Small intestine (tissue), 7 donors: ENCODE measurements at regions not wholly inside any gene's neighbourhood (a gene's known extent, or its start where the extent isn't known, plus 50 kb on each side); places are given as distances from the start of the nearest gene placed in this dataset.
A peak's percentile ranks its signal among the peaks of the same experiment; 100 is the strongest.

Experiments used
- DNase-seq, 2 donors: peaks; one replicate each; pipeline versions ENCODE4 v3.0.0 to v3.0.0-alpha.2; 2013
- FAIRE-seq: peaks from 2 replicates; lab custom pipeline; 2012; peaks lifted over from hg19 to GRCh38; lab: Jason Lieb, UNC
- H3K27ac ChIP-seq, 3 donors: one replicate each; pipeline ENCODE4 v1.5.1; 2013; ENCODE audit warnings: low read length in 2 of 3, mild to moderate bottlenecking in 2 of 3, control low read depth in 1 of 3, inconsistent platforms in 1 of 3, low read depth in 1 of 3, moderate library complexity in 1 of 3
- H3K27me3 ChIP-seq, 3 donors: one replicate each; pipeline ENCODE4 v1.6.1; 2013; ENCODE audit warnings: low read length in 3 of 3, inconsistent platforms in 1 of 3; ENCODE audit not compliant: control insufficient read depth in 3 of 3, insufficient read depth in 3 of 3
- H3K36me3 ChIP-seq, 3 donors: one replicate each; pipeline ENCODE4 v1.6.1; 2013; ENCODE audit warnings: low read length in 3 of 3, inconsistent platforms in 1 of 3, low read depth in 1 of 3, mild to moderate bottlenecking in 1 of 3, moderate library complexity in 1 of 3; ENCODE audit not compliant: control insufficient read depth in 3 of 3, insufficient read depth in 2 of 3
- H3K4me1 ChIP-seq, 3 donors: one replicate each; pipeline ENCODE4 v1.6.1; 2013; ENCODE audit warnings: low read length in 2 of 3, inconsistent platforms in 1 of 3, low read depth in 1 of 3, mild to moderate bottlenecking in 1 of 3, moderate library complexity in 1 of 3; ENCODE audit not compliant: control insufficient read depth in 3 of 3, insufficient read depth in 2 of 3
- H3K4me3 ChIP-seq, 3 donors: one replicate each; pipeline ENCODE4 v1.5.1; 2013; ENCODE audit warnings: low read length in 3 of 3, control low read depth in 1 of 3, inconsistent platforms in 1 of 3, low read depth in 1 of 3, mild to moderate bottlenecking in 1 of 3, moderate library complexity in 1 of 3
- H3K9me3 ChIP-seq, 2 donors: one replicate each; pipeline ENCODE4 v1.6.1; 2013; ENCODE audit warnings: low read depth in 1 of 2, low read length in 1 of 2; ENCODE audit not compliant: control insufficient read depth in 2 of 2, insufficient read depth in 1 of 2
- WGBS, 3 donors: extraction: QIAGEN DNeasy Blood & Tissue Kit; methylation state at CpG; one replicate each; pipeline ENCODE4 v1.1.7; 2013; 5-methylcytosine and 5-hydroxymethylcytosine counted together
- donor health status: healthy with polysubstance abuse.
- donor health status: control.
- donor health status: control.
- donor health status: Bipolar disorder and iron deficiency.
- donor health status: healthy.

DNA sequence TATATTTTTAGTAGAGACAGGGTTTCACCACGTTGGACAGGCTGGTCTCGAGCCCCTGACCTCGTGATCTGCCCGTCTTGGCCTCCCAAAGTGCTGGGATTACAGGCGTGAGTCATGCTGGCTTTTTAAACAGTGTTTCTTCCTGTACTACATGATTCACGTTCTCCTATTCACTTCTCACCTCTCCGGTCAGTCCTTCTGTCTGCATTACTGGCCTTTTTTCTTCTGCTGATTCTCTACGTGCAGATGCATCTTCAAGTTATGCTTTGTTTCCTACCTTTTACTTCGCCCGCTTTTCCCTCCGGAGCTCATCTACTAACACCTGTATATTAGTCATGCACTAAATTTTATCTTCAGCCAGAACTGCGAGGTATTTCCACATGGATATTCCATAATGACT lies 296.2 kb upstream of the FLRT2 start:
- WGBS, 3 donors = 70 to 81% (median 73%) methylated on average over 12 of the region's 12 CpGs
- Histone ChIP-seq H3K27me3 (no peaks in the 10 kb centered on the region), H3K9me3 (no peaks in the 10 kb centered on the region), H3K36me3 (no peaks in the 10 kb centered on the region), H3K4me3 (no peak overlapping the region), H3K4me1 (no peaks in the 10 kb centered on the region), H3K27ac (no peak overlapping the region)
- no peak for DNase-seq
- no peak for FAIRE-seq

DNA sequence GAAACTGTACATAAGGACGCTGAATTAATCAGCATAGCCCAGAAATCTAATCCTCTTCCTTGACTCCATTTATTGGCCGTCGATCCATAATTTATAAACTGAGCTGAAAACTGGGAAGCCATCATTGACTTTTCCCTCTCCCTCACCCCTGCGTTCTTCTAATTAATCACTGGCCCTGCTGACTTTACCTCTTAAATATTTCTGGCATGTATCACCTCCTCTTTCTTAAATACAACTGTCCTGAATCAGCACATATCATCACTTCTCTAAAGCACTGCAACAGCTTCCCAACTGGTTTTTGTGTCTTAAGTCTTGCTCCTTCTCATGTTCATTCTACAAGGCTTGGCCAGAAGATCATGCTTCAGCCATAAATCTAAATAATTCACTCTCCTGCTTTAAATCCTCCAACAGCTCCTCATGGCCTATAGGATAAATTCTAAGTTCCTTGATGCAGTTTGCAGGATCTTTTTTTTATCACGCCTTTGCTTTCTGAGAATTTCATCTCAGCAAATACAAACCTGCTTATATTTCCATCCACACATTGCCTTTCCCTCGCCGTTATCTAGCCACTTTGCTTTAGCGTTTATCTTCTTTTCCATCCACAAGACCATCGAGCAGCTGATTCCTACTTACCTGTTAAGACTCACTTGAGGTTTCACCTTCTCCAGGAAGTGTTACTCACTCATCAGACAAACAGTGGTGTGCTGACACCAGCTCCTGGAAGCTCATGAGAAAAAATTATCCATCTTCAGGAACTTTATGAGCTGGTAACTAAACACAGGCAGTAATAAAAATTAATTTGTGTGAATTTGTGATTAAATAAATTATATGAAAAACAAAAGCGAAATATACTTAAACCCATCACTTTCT lies 295.6 kb upstream of the FLRT2 start:
- Histone ChIP-seq H3K4me3 (no peak overlapping the region), H3K4me1 (no peaks in the 10 kb centered on the region), H3K27me3 (no peaks in the 10 kb centered on the region), H3K9me3 (no peaks in the 10 kb centered on the region), H3K36me3 (no peaks in the 10 kb centered on the region), H3K27ac (no peak overlapping the region)
- WGBS, 3 donors = 83 to 88% (median 84%) methylated on average over 10 of the region's 10 CpGs
- DNase-seq = no peak
- FAIRE-seq = no peak

DNA sequence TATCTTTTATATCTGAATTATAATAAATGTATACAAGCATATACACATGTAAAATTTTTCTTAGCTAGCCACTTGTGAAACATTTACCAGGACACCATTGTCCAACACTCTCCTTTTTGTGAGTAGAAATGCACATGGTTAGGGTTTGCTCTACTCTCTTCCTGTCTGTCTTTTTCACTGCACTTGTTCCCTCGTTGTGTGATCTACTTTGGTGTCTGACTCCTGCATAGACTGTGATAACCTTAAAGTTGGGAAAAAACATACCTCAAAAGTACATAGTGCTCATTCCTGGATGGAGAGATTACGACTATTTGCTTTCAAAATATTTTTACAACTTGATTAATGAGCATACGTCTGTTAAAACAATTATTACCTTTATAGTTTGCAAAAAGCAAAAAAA lies 294.1 kb upstream of the FLRT2 start:
- Histone ChIP-seq H3K27me3 (no peaks in the 10 kb centered on the region), H3K27ac (no peak overlapping the region), H3K36me3 (no peaks in the 10 kb centered on the region), H3K4me1 (no peaks in the 10 kb centered on the region), H3K4me3 (no peak overlapping the region), H3K9me3 (no peaks in the 10 kb centered on the region)
- DNase-seq (no peak), FAIRE-seq (no peak)
- WGBS, 3 donors = 19 to 52% (median 30%) methylated on average over 3 of the region's 3 CpGs

DNA sequence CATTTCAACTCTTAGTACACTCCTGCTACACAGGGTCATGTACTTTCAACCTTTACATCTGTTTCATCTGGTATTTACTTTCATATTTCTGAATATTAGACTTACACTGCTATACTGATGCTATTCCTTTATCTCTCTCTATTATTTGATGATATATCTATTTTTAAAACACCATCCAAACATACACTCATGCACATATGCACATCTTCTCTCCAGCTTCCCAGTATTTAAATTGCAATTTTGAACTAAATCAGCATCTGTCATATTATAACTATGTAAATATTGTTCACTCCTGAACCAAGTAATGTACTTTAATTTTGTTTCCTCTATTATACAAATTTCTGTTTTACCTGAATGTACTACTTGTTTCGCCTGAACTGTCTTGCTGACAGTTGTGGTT lies 293.6 kb upstream of the FLRT2 start:
- Histone ChIP-seq H3K4me3 (no peak overlapping the region), H3K27ac (no peak overlapping the region), H3K27me3 (no peaks in the 10 kb centered on the region), H3K9me3 (no peaks in the 10 kb centered on the region), H3K4me1 (no peaks in the 10 kb centered on the region), H3K36me3 (no peaks in the 10 kb centered on the region)
- FAIRE-seq (no peak), DNase-seq (no peak)
- 72 to 79% (median 74%) methylated on average over 1 of the region's 1 CpG for WGBS, 3 donors

DNA sequence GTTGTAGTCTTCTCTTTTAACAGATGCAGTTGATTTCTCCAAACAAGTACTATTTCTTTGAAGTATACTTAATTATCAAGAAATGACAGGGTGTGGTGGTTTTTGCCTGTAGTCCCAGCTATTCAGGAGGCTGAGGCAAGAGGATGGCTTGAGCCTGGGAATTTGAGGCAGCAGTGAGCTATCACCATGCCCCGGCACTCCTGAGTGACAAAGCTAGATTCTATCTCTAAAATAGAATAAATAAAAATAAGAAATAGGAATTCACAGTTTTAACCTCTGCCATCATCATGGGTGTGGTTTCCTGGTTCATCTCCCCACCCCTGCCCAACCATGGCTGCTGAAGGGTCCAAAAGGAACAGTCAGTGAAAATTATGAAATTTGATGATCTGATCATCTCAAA lies 290.2 kb upstream of the FLRT2 start:
- FAIRE-seq (no peak), DNase-seq (no peak)
- Histone ChIP-seq H3K27me3 (no peaks in the 10 kb centered on the region), H3K36me3 (no peaks in the 10 kb centered on the region), H3K4me3 (no peak overlapping the region), H3K27ac (no peak overlapping the region), H3K9me3 (no peaks in the 10 kb centered on the region), H3K4me1 (no peaks in the 10 kb centered on the region)
- 81 to 94% (median 91%) methylated on average over 1 of the region's 1 CpG for WGBS, 3 donors

DNA sequence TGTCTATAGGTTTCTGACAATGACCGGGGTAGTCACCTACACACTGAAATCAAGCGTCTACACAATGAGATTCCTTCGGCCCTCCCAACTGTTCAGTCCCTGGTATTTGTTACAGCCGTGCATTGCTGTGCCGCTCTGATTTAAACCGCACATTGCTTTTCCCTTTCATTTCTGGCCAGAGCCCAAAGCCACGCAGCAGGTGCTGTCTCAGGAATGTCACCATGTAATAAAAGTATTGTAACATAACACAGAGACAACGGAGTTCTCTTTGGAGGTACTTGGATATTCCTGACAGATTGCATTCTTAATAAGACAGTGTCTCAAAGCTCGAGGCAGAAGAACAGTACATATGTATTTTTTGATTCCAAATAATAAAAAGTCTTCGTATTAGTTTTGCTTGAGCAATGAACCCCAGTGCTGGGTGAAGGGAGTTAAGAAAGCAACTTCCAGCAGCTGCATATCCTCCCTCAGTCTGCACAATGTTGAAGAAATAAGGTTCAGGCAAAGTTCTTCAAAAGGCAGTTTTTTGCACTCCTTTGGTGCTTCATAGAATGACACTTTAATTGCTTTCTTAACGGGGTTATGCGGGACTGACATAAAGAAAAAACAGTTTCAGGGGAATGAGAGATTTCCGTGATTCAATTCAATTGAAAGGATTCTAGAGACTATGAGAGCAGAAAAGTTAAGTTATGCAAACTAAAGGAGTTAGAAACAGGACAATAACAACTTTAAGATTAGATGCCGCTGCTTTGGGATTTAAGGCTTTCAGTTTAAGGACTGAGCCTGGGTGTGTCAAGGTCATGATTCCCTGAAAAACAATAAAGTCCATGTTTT lies 288.7 kb upstream of the FLRT2 start:
- H3K9me3 ChIP-seq = no peaks in the 10 kb centered on the region
- FAIRE-seq = no peak
- no peaks in the 10 kb centered on the region for H3K36me3 ChIP-seq
- no peak overlapping the region for H3K27ac ChIP-seq
- WGBS, 3 donors = 42 to 58% (median 44%) methylated on average over 14 of the region's 14 CpGs
- no peak overlapping the region for H3K4me3 ChIP-seq
- H3K27me3 ChIP-seq = no peaks in the 10 kb centered on the region
- peak in 1 of 2 donors; percentile 36 for DNase-seq
- no peaks in the 10 kb centered on the region for H3K4me1 ChIP-seq

DNA sequence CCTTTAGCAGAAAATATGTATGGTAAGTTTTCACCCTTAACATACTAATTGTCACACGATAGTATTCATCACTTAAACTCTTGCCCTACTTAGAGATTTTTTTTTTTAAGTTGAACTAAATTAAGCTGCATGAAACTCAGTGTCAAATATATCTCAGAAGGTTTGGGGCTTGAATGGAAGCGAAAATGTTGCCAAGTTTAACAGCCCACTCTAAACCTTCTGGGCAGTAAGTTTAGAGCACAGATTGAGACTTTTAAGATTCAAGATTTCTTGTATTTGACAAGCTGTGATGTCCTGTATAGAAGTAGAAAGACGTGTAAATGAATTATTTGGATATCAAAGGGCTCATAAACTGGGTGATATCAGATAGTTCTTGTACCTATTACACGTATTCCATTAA lies 287.3 kb upstream of the FLRT2 start:
- Histone ChIP-seq H3K4me1 (no peaks in the 10 kb centered on the region), H3K36me3 (no peaks in the 10 kb centered on the region), H3K27ac (no peak overlapping the region), H3K4me3 (no peak overlapping the region), H3K9me3 (no peaks in the 10 kb centered on the region), H3K27me3 (no peaks in the 10 kb centered on the region)
- DNase-seq (no peak), FAIRE-seq (no peak)
- WGBS, 3 donors = 55 to 70% (median 61%) methylated on average over 4 of the region's 4 CpGs

DNA sequence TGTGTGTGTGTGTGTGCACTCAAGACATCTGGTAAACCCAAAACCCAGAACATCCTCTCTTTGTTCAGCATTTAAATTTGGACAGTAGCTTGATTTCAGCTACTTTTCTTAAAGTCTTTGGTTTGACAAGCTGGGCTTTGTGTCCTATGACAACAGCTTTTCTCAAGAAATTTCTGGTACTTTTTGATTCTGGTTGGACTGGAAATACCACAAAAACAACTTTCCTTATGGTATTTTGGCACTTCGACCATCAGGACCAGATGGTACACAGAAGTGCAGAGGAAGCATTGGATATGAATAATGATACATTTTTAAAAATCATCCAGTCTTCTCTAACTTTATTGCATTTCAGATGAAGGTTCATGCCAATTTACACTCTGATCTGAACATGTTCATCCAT lies 286.6 kb upstream of the FLRT2 start:
- DNase-seq (no peak), FAIRE-seq (no peak)
- Histone ChIP-seq H3K27me3 (no peaks in the 10 kb centered on the region), H3K36me3 (no peaks in the 10 kb centered on the region), H3K27ac (no peak overlapping the region), H3K4me3 (no peak overlapping the region), H3K4me1 (no peaks in the 10 kb centered on the region), H3K9me3 (no peaks in the 10 kb centered on the region)
- 38 to 78% (median 69%) methylated on average over 1 of the region's 1 CpG for WGBS, 3 donors
